Astrocyte of the spinal cord (primary cell): ENCODE measurements at regions not wholly inside any gene's neighbourhood (a gene's known extent, or its start where the extent isn't known, plus 50 kb on each side); places are given as distances from the start of the nearest gene placed in this dataset.
A peak's percentile ranks its signal among the peaks of the same experiment; 100 is the strongest.

Experiments used
- DNase-seq: peaks from one replicate; pipeline ENCODE4 v3.0.0; 2011; ENCODE audit warnings: low read depth, low spot score
- H3K4me3 ChIP-seq: 2 replicates; pipeline ENCODE4 v1.5.1; 2011; ENCODE audit warnings: low read depth, mild to moderate bottlenecking, low read length, moderate library complexity
- CTCF ChIP-seq: IDR thresholded peaks from 2 replicates; pipeline ENCODE4 v1.5.1; 2012; ENCODE audit warnings: low read depth, mild to moderate bottlenecking, low read length, inconsistent platforms
- in situ Hi-C: cut with HindIII; loops from 2 replicates; pipeline ENCODE4 v1.10.0; 2017; ENCODE audit warnings: low sequenced_read_pairs

DNA sequence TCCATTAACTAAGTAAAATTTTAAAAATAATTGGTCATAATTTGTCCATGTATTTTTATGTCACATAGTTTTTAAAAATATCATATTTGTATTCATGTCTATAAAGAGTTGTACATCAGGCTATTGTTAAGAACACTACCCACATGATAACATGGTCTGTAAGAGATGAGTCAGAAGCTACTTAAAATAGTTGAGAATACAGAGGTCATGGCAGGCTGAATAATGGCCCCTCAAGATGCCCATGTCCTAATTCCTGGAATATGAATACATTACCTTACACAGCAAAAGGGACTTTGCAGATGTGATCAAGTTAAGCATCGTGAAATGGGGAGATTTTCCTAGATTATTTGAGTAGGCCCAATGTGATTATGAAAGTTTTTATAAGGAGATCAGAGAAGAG is 782.9 kb upstream of the GOLIM4 start:
- H3K4me3 ChIP-seq, result no peak overlapping the region
- TF ChIP-seq CTCF, result no peak
- in situ Hi-C loops, result no loop called here
- peak; percentile 54 for DNase-seq

- in situ Hi-C loops, result no loop called here
- H3K4me3 ChIP-seq, result no peak overlapping the region
- TF ChIP-seq CTCF, result no peak
- DNase-seq, result no peak
Observed at GRCh38 chr3:168877899-168878298, 782.2 kb upstream of the GOLIM4 start.

DNA sequence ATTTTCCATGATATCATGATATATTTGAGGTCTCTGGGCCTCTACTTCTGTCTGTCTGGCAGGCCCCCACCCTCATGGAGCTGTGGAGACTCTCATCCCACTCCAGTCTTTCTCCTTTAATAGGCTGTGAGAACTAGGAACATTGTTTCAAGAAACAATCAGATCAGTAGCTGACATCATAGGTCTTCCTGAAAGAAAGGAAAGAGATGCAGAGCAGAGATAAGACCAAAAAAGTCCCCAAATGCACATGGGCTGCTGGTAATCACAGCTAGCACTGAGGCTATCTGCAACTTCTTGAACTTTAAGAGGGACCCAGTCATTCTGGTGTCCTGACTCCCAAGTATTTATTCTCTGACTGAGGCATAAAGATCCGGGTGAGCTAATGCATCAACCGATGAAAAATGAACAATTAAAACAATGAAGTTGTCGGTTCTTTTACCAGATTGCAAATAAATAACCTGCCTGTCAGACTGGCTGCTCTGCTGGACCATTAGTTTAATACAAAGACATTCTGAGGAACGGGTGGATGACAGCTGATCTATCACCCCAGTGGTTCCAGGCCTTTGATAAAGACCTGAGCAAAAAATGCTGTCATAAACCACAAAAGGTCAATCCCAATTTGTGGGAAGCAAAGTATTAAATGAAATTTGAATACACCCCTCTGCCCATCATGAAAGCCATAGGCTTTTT is 780.8 kb upstream of the GOLIM4 start:
- DNase-seq, result no peak
- no peak overlapping the region for H3K4me3 ChIP-seq
- TF ChIP-seq CTCF, result no peak
- in situ Hi-C loops, result no loop called here

GRCh38 chr3:168872826-168873225 is 777.1 kb upstream of the GOLIM4 start:
- TF ChIP-seq CTCF, result no peak
- H3K4me3 ChIP-seq, result no peak overlapping the region
- in situ Hi-C loops, result no loop called here
- no peak for DNase-seq

DNA sequence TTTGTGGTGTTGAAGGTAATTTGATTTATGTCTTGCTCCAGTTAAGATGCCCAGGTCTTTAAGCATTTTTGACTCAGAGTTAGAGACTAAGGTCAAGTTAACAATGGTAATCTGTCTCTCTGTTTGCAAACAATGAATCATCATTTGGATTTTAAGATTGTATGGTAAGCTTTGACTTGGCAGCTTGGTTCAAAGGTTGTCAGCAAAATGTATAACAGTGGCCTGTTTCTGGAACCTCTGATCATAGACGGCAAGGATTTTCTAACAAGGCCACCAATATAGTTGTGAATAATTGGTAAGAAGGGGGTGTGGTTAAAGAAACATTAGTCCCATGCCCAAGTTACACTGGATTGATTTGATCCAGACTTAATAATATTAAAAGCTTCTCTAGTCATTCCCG is 775.2 kb upstream of the GOLIM4 start:
- DNase-seq, result no peak
- H3K4me3 ChIP-seq, result no peak overlapping the region
- TF ChIP-seq CTCF, result no peak
- in situ Hi-C loops, result no loop called here

DNA sequence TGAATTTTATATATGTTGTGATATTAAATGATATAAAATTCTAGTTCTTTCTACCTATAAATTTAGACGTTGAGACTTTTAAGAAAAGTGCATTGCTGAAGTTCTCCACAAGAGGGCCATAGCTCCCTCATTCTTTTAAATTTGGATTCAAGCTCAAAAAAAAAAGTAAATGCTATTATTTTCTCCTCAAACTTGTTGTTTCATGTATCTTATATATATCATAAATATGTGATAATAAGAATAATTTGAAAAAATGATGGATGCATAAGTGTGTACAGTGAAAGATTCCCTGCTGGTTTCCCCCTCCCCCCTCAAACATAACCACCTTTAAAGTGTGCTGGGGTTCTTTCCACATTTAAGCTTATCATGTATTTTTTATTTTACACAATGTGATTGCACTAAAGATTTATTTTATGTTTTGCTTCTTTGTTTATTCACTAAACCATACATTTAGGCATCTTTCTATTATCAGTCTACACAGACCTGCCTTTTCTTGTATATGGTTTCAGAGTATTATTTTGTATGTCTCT is 769.4 kb upstream of the GOLIM4 start:
- peak; percentile 82 for TF ChIP-seq CTCF
- peak; percentile 66 for DNase-seq
- in situ Hi-C loops, result no loop called here
- no peak overlapping the region for H3K4me3 ChIP-seq
